ENCODE measurements at regions not wholly inside any gene's neighbourhood (a gene's known extent, or its start where the extent isn't known, plus 50 kb on each side); places are given as distances from the start of the nearest gene placed in this dataset.

GRCh38 chr2:237164474-237165042 lies 78.9 kb downstream of the COPS8 start:
- no peak for DNase-seq (ENCODE audit: low spot score)
- peak overlapping the region; percentile 3 for H3K27ac Mint-ChIP-seq (ENCODE audit: unreplicated experiment)
- no peaks in the 10 kb centered on the region for H3K36me3 Mint-ChIP-seq (ENCODE audit: low read depth, unreplicated experiment)
- H3K27me3 Mint-ChIP-seq (ENCODE audit: unreplicated experiment): peaks cover 2% of the 10 kb centered on the region
- H3K4me3 Mint-ChIP-seq (ENCODE audit: unreplicated experiment): no peak overlapping the region
- peaks cover 7% of the 10 kb centered on the region for H3K4me1 Mint-ChIP-seq (ENCODE audit: unreplicated experiment)
- TF ChIP-seq, protein P1, sequence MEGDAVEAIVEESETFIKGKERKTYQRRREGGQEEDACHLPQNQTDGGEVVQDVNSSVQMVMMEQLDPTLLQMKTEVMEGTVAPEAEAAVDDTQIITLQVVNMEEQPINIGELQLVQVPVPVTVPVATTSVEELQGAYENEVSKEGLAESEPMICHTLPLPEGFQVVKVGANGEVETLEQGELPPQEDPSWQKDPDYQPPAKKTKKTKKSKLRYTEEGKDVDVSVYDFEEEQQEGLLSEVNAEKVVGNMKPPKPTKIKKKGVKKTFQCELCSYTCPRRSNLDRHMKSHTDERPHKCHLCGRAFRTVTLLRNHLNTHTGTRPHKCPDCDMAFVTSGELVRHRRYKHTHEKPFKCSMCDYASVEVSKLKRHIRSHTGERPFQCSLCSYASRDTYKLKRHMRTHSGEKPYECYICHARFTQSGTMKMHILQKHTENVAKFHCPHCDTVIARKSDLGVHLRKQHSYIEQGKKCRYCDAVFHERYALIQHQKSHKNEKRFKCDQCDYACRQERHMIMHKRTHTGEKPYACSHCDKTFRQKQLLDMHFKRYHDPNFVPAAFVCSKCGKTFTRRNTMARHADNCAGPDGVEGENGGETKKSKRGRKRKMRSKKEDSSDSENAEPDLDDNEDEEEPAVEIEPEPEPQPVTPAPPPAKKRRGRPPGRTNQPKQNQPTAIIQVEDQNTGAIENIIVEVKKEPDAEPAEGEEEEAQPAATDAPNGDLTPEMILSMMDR (IDR thresholded peaks at IDR 0.05; ENCODE audit: unreplicated experiment): no peak
- no peaks in the 10 kb centered on the region for H3K9me3 Mint-ChIP-seq (ENCODE audit: unreplicated experiment)

GRCh38 chr2:237165405-237166276 lies 80.0 kb downstream of the COPS8 start:
- H3K4me3 Mint-ChIP-seq (ENCODE audit: unreplicated experiment): no peak overlapping the region
- no peaks in the 10 kb centered on the region for H3K9me3 Mint-ChIP-seq (ENCODE audit: unreplicated experiment)
- peaks cover 7% of the 10 kb centered on the region for H3K4me1 Mint-ChIP-seq (ENCODE audit: unreplicated experiment)
- peaks cover 2% of the 10 kb centered on the region for H3K27me3 Mint-ChIP-seq (ENCODE audit: unreplicated experiment)
- TF ChIP-seq, protein P1 (IDR thresholded peaks at IDR 0.05; ENCODE audit: unreplicated experiment): peak; percentile 46
- H3K36me3 Mint-ChIP-seq (ENCODE audit: low read depth, unreplicated experiment): no peaks in the 10 kb centered on the region
- DNase-seq (ENCODE audit: low spot score): peak; percentile 31
- H3K27ac Mint-ChIP-seq (ENCODE audit: unreplicated experiment): no peak overlapping the region

DNA sequence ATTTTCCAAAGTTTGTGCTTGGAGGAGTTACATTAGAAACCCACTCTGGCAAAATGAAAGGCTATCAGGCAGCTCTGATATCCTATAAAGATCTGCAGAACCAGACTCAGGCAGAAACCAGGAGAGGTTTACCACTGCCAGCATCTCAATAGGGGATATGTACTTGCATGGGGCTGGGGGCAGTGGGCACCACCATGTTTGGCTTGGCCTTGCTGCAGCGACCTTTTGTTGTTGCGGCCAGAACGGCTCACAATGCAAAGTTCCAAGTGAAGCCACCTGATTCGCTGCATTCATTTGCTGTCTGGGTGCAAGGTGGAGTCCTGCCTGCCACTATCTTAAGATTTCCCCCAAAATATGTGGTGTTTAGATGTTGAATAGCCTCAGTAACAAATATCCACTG lies 81.3 kb downstream of the COPS8 start:
- H3K27ac Mint-ChIP-seq (ENCODE audit: unreplicated experiment): no peak overlapping the region
- H3K27me3 Mint-ChIP-seq (ENCODE audit: unreplicated experiment): no peaks in the 10 kb centered on the region
- DNase-seq (ENCODE audit: low spot score): no peak
- peaks cover 7% of the 10 kb centered on the region for H3K4me1 Mint-ChIP-seq (ENCODE audit: unreplicated experiment)
- TF ChIP-seq, protein P1 (IDR thresholded peaks at IDR 0.05; ENCODE audit: unreplicated experiment): no peak
- no peaks in the 10 kb centered on the region for H3K36me3 Mint-ChIP-seq (ENCODE audit: low read depth, unreplicated experiment)
- H3K9me3 Mint-ChIP-seq (ENCODE audit: unreplicated experiment): no peaks in the 10 kb centered on the region
- H3K4me3 Mint-ChIP-seq (ENCODE audit: unreplicated experiment): no peak overlapping the region

- Mint-ChIP-seq H3K4me1 (ENCODE audit: unreplicated experiment) (peaks cover 7% of the 10 kb centered on the region), H3K27ac (ENCODE audit: unreplicated experiment) (no peak overlapping the region), H3K9me3 (ENCODE audit: unreplicated experiment) (no peaks in the 10 kb centered on the region), H3K27me3 (ENCODE audit: unreplicated experiment) (no peaks in the 10 kb centered on the region), H3K4me3 (ENCODE audit: unreplicated experiment) (no peak overlapping the region), H3K36me3 (ENCODE audit: low read depth, unreplicated experiment) (no peaks in the 10 kb centered on the region)
- no peak for DNase-seq (ENCODE audit: low spot score)
- TF ChIP-seq, protein P1 (IDR thresholded peaks at IDR 0.05; ENCODE audit: unreplicated experiment): no peak
Measured at GRCh38 chr2:237167934-237168333, 82.2 kb downstream of the COPS8 start.

- H3K4me3 Mint-ChIP-seq (ENCODE audit: unreplicated experiment): no peak overlapping the region
- TF ChIP-seq, protein P1 (IDR thresholded peaks at IDR 0.05; ENCODE audit: unreplicated experiment): no peak
- no peaks in the 10 kb centered on the region for H3K27me3 Mint-ChIP-seq (ENCODE audit: unreplicated experiment)
Measured at GRCh38 chr2:237170020-237170419, 84.3 kb downstream of the COPS8 start.

More at GRCh38 chr2:237170020-237170419, 84.3 kb downstream of the COPS8 start:
- H3K27ac Mint-ChIP-seq (ENCODE audit: unreplicated experiment): no peak overlapping the region
- no peak for DNase-seq (ENCODE audit: low spot score)
- H3K4me1 Mint-ChIP-seq (ENCODE audit: unreplicated experiment): peaks cover under 1% of the 10 kb centered on the region
- no peaks in the 10 kb centered on the region for H3K36me3 Mint-ChIP-seq (ENCODE audit: low read depth, unreplicated experiment)
- no peaks in the 10 kb centered on the region for H3K9me3 Mint-ChIP-seq (ENCODE audit: unreplicated experiment)

Data from endothelial cell (in vitro differentiated cells).